Endothelial cell of umbilical vein (primary cell): ENCODE measurements at regions not wholly inside any gene's neighbourhood (a gene's known extent, or its start where the extent isn't known, plus 50 kb on each side); places are given as distances from the start of the nearest gene placed in this dataset.

Source experiments
- CTCF ChIP-seq, 2 donors: IDR thresholded peaks; 1 replicate in 1 of 2; 2 replicates in 1 of 2; pipeline ENCODE4 v1.5.1; 2011; ENCODE audit warnings: low read length in 2 of 2, mild to moderate bottlenecking in 2 of 2, moderate library complexity in 2 of 2, control low read depth in 1 of 2, inconsistent platforms in 1 of 2, low read depth in 1 of 2; ENCODE audit not compliant: insufficient read depth in 1 of 2; ENCODE audit errors: extremely low read depth in 1 of 2
- EZH2 ChIP-seq: IDR thresholded peaks from 2 replicates; pipeline ENCODE4 v1.6.1; 2012; ENCODE audit warnings: borderline replicate concordance, low read depth, mild to moderate bottlenecking, moderate library complexity, low read length, inconsistent platforms; ENCODE audit not compliant: severe bottlenecking
- GATA2 ChIP-seq: IDR thresholded peaks from 2 replicates; pipeline ENCODE4 v1.7.0; 2011; ENCODE audit warnings: low read depth, mild to moderate bottlenecking, moderate library complexity, mixed read lengths, low read length; ENCODE audit not compliant: insufficient read length, insufficient read depth
- POLR2A ChIP-seq: IDR thresholded peaks from 2 replicates; pipeline ENCODE4 v1.6.1; 2012; ENCODE audit warnings: low read depth, mild to moderate bottlenecking, control low read depth, low read length

DNA sequence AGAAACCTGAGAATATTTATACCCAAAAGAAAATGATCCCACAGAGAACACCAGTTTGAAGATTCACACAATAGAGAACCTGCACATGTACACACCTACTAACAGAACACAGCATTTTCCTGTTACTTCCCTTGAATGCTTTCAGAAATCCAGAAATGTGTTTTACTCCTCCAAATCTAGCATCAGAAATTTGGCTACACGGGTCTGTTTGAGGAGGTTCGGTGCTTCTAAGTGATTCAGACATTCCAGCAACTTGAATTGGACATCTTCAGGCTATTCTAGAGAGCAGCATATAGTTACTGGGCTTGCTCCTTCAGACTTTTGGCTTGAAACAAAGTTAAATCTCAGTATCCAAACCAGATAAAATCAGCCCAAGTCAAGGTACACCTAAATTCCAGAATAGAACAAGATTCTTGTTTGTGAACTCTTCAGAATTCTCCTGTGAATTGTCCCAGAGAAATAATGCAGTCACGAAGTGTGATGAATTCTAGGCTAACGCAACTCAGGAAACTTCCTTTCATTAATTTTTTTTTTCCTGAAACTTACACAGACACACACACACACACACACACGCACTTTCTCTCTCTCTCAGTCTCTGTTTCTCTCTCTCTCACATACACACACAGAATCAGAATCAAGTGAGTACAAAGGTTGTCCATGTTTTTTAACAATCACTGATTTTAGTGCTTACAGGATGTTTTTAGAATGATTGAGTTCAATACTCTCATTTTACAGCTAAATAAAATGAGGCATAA, 278.4 kb upstream of the SNX7 start:
- no peak for TF ChIP-seq EZH2
- TF ChIP-seq GATA2: no peak
- no peak for TF ChIP-seq CTCF (IDR thresholded peaks at IDR 0.05; ENCODE audit: extremely low read depth in 1 of 2, insufficient read depth in 1 of 2, low read depth in 1 of 2, low read length in 2 of 2)
- no peak for TF ChIP-seq POLR2A
